H1 (cell line): ENCODE measurements at regions not wholly inside any gene's neighbourhood (a gene's known extent, or its start where the extent isn't known, plus 50 kb on each side); places are given as distances from the start of the nearest gene placed in this dataset.

Source experiments
- CTCF ChIA-PET: fragments of 300-600 bp; sonication (Branson Sonifier 250); formaldehyde crosslinking; loops from one replicate; lab custom pipeline; 2021; ENCODE audit not compliant: partially characterized antibody; lab: Charles Lee
- POLR2A ChIA-PET: fragments of 300-600 bp; sonication (Branson Sonifier 250); formaldehyde crosslinking; loops from one replicate; lab custom pipeline; 2021; ENCODE audit warnings: inconsistent platforms; ENCODE audit not compliant: partially characterized antibody; lab: Charles Lee
- DNase-seq, 2 experiments: peaks; one replicate each; pipeline versions ENCODE4 v3.0.0 to v3.0.0-alpha.2; 2010 to 2022; ENCODE audit warnings: low spot score in 2 of 2, low read depth in 1 of 2, mixed read lengths in 1 of 2
- FAIRE-seq: peaks from 2 replicates; lab custom pipeline; 2011; peaks lifted over from hg19 to GRCh38; lab: Jason Lieb, UNC
- H2AFZ ChIP-seq: 2 replicates; pipeline ENCODE4 v1.8.1; 2012; ENCODE audit warnings: low read length, inconsistent platforms
- H2AK5ac ChIP-seq: 2 replicates; pipeline ENCODE4 v1.6.1; 2013; ENCODE audit warnings: low read depth, low read length
- H2BK120ac ChIP-seq: replicated peaks from 2 replicates; pipeline ENCODE3; 2013; ENCODE audit warnings: low read depth, low read length, inconsistent platforms
- H2BK12ac ChIP-seq: 2 replicates; pipeline ENCODE4 v1.6.1; 2013; ENCODE audit warnings: low read depth, low read length
- H2BK15ac ChIP-seq: 2 replicates; pipeline ENCODE4 v1.6.1; 2013; ENCODE audit warnings: low read length
- H2BK20ac ChIP-seq: 2 replicates; pipeline ENCODE4 v1.6.1; 2013; ENCODE audit warnings: low read length
- H2BK5ac ChIP-seq: 2 replicates; pipeline ENCODE4 v1.6.1; 2013; ENCODE audit warnings: low read depth, low read length
- H3K14ac ChIP-seq: 2 replicates; pipeline ENCODE4 v1.6.1; 2013; ENCODE audit warnings: inconsistent platforms; ENCODE audit not compliant: insufficient read length
- H3K18ac ChIP-seq: 2 replicates; pipeline ENCODE4 v1.6.1; 2013; ENCODE audit warnings: low read length; ENCODE audit errors: extremely low read depth
- H3K23ac ChIP-seq: 2 replicates; pipeline ENCODE4 v1.6.1; 2013; ENCODE audit warnings: inconsistent platforms; ENCODE audit not compliant: insufficient read length
- H3K23me2 ChIP-seq: 2 replicates; pipeline ENCODE4 v1.6.1; 2013; ENCODE audit warnings: low read depth, low read length
- H3K27ac ChIP-seq: 2 replicates; pipeline ENCODE4 v1.6.1; 2011; ENCODE audit warnings: low read depth, low read length, inconsistent platforms
- H3K27me3 ChIP-seq, 4 experiments: replicated peaks in 1 of 4; 1 replicate in 1 of 4; 2 replicates in 3 of 4; pipeline versions ENCODE4 v1.6.1 to v1.8.1; 2011 to 2013; ENCODE audit warnings: low read length in 3 of 4, mild to moderate bottlenecking in 3 of 4, inconsistent platforms in 2 of 4, mixed read lengths in 2 of 4, moderate library complexity in 1 of 4; ENCODE audit not compliant: control insufficient read depth in 3 of 4, insufficient read depth in 3 of 4; ENCODE audit errors: extremely low read depth in 1 of 4
- H3K36me3 ChIP-seq, 4 experiments: 2 replicates each; pipeline versions ENCODE4 v1.6.1 to v1.8.1; 2011 to 2013; ENCODE audit warnings: mild to moderate bottlenecking in 4 of 4, low read length in 3 of 4, moderate library complexity in 2 of 4, control low read depth in 1 of 4, inconsistent platforms in 1 of 4; ENCODE audit not compliant: insufficient read depth in 4 of 4, control insufficient read depth in 2 of 4
- H3K4ac ChIP-seq: replicated peaks from 2 replicates; pipeline ENCODE3; 2013; ENCODE audit warnings: low read length, low read depth, mixed read lengths, inconsistent platforms; ENCODE audit not compliant: insufficient read length
- H3K4me1 ChIP-seq, 4 experiments: replicated peaks in 1 of 4; 1 replicate in 1 of 4; 2 replicates in 3 of 4; pipeline versions ENCODE4 v1.6.1 to v1.8.1; 2011 to 2013; ENCODE audit warnings: low read length in 3 of 4, inconsistent platforms in 2 of 4, mixed read lengths in 1 of 4; ENCODE audit not compliant: insufficient read depth in 4 of 4, control insufficient read depth in 3 of 4
- H3K4me2 ChIP-seq, 2 experiments: 2 replicates each; pipeline versions ENCODE4 v1.6.1 to v1.8.1; 2011 to 2013; ENCODE audit warnings: low read depth in 2 of 2, low read length in 2 of 2, control low read depth in 1 of 2, inconsistent platforms in 1 of 2, mild to moderate bottlenecking in 1 of 2; ENCODE audit not compliant: insufficient read depth in 1 of 2
- H3K4me3 ChIP-seq, 4 experiments: fragments of 200-600, 300-600 bp in 1 of 4; sonication (generic), shearing (Covaris generic), sonication (Bioruptor Twin) in 1 of 4; 2 replicates each; pipeline versions ENCODE4 v1.5.1 to v1.8.1; 2011 to 2016; ENCODE audit warnings: low read length in 4 of 4, low read depth in 3 of 4, control low read depth in 2 of 4, inconsistent platforms in 2 of 4, mild to moderate bottlenecking in 2 of 4, mixed read lengths in 1 of 4, moderate library complexity in 1 of 4; ENCODE audit not compliant: insufficient read depth in 2 of 4; ENCODE audit errors: extremely low read depth in 1 of 4
- H3K56ac ChIP-seq: replicated peaks from 2 replicates; pipeline ENCODE3; 2013; ENCODE audit warnings: low read depth, mild to moderate bottlenecking, mixed read lengths, low read length, inconsistent platforms; ENCODE audit not compliant: insufficient read length
- H3K79me1 ChIP-seq: 2 replicates; pipeline ENCODE4 v1.6.1; 2013; ENCODE audit warnings: low read depth, low read length, control low read depth
- H3K79me2 ChIP-seq, 2 experiments: 2 replicates each; pipeline versions ENCODE4 v1.6.1 to v1.8.1; 2012 to 2013; ENCODE audit warnings: low read length in 2 of 2, mild to moderate bottlenecking in 2 of 2, inconsistent platforms in 1 of 2; ENCODE audit not compliant: insufficient read depth in 2 of 2, control insufficient read depth in 1 of 2
- H3K9ac ChIP-seq, 4 experiments: replicated peaks in 1 of 4; 1 replicate in 1 of 4; 2 replicates in 3 of 4; pipeline versions ENCODE4 v1.6.1 to v1.8.1; 2011 to 2013; ENCODE audit warnings: low read depth in 3 of 4, low read length in 3 of 4, control low read depth in 2 of 4, mild to moderate bottlenecking in 2 of 4, moderate library complexity in 2 of 4, inconsistent platforms in 1 of 4; ENCODE audit errors: extremely low read depth in 1 of 4
- H3K9me3 ChIP-seq, 2 experiments: 2 replicates each; pipeline versions ENCODE4 v1.6.1 to v1.8.1; 2012 to 2013; ENCODE audit warnings: mild to moderate bottlenecking in 2 of 2, moderate library complexity in 2 of 2, control low read depth in 1 of 2, inconsistent platforms in 1 of 2, low read depth in 1 of 2, low read length in 1 of 2, mixed read lengths in 1 of 2; ENCODE audit not compliant: insufficient read depth in 2 of 2
- H4K20me1 ChIP-seq, 2 experiments: replicated peaks in 1 of 2; 2 replicates each; pipeline versions ENCODE3 to v1.8.1; 2011 to 2013; ENCODE audit warnings: inconsistent platforms in 2 of 2, low read length in 2 of 2, mild to moderate bottlenecking in 1 of 2; ENCODE audit not compliant: insufficient read depth in 2 of 2, control insufficient read depth in 1 of 2
- H4K5ac ChIP-seq: 2 replicates; pipeline ENCODE4 v1.6.1; 2013; ENCODE audit warnings: low read length, low read depth, mixed read lengths, inconsistent platforms; ENCODE audit not compliant: insufficient read length
- H4K8ac ChIP-seq: 2 replicates; pipeline ENCODE4 v1.8.0; 2013; ENCODE audit warnings: mild to moderate bottlenecking, moderate library complexity, low read length, inconsistent platforms; ENCODE audit not compliant: insufficient read depth; ENCODE audit errors: extremely low read depth
- H4K91ac ChIP-seq: replicated peaks from 2 replicates; pipeline ENCODE3; 2013; ENCODE audit warnings: low read length, mixed read lengths, inconsistent platforms; ENCODE audit not compliant: insufficient read length
- WGBS, 2 experiments: shearing (Covaris generic) in 1 of 2; methylation state at CpG; one replicate each; pipeline versions ENCODE4 v1.1.6 to v1.1.7; 2013 to 2015; ENCODE audit warnings: low lambda C conversion rate in 2 of 2, mixed read lengths in 2 of 2, inconsistent platforms in 1 of 2, low coverage in 1 of 2, missing lambda C conversion rate in 1 of 2; ENCODE audit not compliant: insufficient replicate concordance in 2 of 2, insufficient coverage in 1 of 2, insufficient read length in 1 of 2; ENCODE audit errors: extremely low coverage in 1 of 2, missing lambda C conversion rate in 1 of 2; 5-methylcytosine and 5-hydroxymethylcytosine counted together
- TF ChIP-seq, protein P1 (sequence below): fragments of 300-600 bp; sonication (generic); IDR thresholded peaks from 2 replicates; pipeline ENCODE4 v1.7.1; 2012; ENCODE audit warnings: low read length, moderate library complexity, mild to moderate bottlenecking, inconsistent platforms; ENCODE audit not compliant: insufficient replicate concordance

DNA sequence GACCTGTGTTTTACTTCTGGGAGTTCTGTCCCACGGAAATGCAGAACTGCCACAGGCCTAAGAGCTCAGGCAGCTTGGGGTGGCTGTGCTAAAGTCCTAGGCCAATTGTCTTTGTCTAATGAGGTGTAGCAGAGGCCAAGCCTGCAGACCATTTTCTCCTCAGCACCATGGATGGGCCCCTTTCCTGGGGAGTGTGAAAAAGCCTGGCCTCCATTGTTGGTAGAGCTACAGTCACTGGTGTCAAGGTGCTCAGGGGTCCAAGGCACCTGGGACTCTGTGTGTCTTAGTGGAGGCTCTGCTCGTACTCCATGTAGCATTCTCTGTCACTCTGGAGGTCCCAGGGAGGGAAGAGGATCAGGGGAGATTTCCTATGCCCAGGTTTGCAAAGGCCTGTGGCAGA, 329.6 kb downstream of the SLITRK5 start:
- no peaks in the 10 kb centered on the region for H3K27me3 ChIP-seq
- no peak overlapping the region for H3K56ac ChIP-seq
- no peak overlapping the region for H2BK20ac ChIP-seq
- DNase-seq, result no peak
- WGBS, 2 experiments, result 85% methylated on average over 2 of the region's 2 CpGs; no CpG with 5 or more reads in 1 of the 2 experiments
- no peak overlapping the region for H2AFZ ChIP-seq
- ChIA-PET CTCF (interaction anchor here (1.2 to 2.5 kb wide), 6 partner anchors 9 to 1056 kb away, joined by 3 to 10 read pairs (median 4); no protein-coding TSS in a partner anchor), POLR2A (no interaction called here)
- no peak overlapping the region for H4K8ac ChIP-seq
- no peak overlapping the region for H2BK15ac ChIP-seq
- peaks cover 7 to 8% of the 10 kb centered on the region in 2 experiments for H3K9me3 ChIP-seq
- H4K5ac ChIP-seq, result no peak overlapping the region
- no peak overlapping the region for H3K18ac ChIP-seq
- no peak overlapping the region for H3K14ac ChIP-seq
- H3K36me3 ChIP-seq, result no peaks in the 10 kb centered on the region
- no peak overlapping the region for H3K23ac ChIP-seq
- no peaks in the 10 kb centered on the region for H3K79me2 ChIP-seq
- FAIRE-seq, result no peak
- no peak overlapping the region for H3K4ac ChIP-seq
- H4K20me1 ChIP-seq, result no peaks in the 10 kb centered on the region
- H2BK12ac ChIP-seq, result no peak overlapping the region
- H2BK5ac ChIP-seq, result no peak overlapping the region
- no peak overlapping the region for H4K91ac ChIP-seq
- H2AK5ac ChIP-seq, result no peak overlapping the region
- H3K4me3 ChIP-seq, result no peak overlapping the region
- no peak overlapping the region for H3K4me2 ChIP-seq
- no peaks in the 10 kb centered on the region for H3K79me1 ChIP-seq
- H3K4me1 ChIP-seq, result no peaks in the 10 kb centered on the region
- H3K23me2 ChIP-seq, result no peaks in the 10 kb centered on the region
- no peak overlapping the region for H3K9ac ChIP-seq
- H3K27ac ChIP-seq, result no peak overlapping the region
- no peak overlapping the region for H2BK120ac ChIP-seq
- TF ChIP-seq, protein P1, sequence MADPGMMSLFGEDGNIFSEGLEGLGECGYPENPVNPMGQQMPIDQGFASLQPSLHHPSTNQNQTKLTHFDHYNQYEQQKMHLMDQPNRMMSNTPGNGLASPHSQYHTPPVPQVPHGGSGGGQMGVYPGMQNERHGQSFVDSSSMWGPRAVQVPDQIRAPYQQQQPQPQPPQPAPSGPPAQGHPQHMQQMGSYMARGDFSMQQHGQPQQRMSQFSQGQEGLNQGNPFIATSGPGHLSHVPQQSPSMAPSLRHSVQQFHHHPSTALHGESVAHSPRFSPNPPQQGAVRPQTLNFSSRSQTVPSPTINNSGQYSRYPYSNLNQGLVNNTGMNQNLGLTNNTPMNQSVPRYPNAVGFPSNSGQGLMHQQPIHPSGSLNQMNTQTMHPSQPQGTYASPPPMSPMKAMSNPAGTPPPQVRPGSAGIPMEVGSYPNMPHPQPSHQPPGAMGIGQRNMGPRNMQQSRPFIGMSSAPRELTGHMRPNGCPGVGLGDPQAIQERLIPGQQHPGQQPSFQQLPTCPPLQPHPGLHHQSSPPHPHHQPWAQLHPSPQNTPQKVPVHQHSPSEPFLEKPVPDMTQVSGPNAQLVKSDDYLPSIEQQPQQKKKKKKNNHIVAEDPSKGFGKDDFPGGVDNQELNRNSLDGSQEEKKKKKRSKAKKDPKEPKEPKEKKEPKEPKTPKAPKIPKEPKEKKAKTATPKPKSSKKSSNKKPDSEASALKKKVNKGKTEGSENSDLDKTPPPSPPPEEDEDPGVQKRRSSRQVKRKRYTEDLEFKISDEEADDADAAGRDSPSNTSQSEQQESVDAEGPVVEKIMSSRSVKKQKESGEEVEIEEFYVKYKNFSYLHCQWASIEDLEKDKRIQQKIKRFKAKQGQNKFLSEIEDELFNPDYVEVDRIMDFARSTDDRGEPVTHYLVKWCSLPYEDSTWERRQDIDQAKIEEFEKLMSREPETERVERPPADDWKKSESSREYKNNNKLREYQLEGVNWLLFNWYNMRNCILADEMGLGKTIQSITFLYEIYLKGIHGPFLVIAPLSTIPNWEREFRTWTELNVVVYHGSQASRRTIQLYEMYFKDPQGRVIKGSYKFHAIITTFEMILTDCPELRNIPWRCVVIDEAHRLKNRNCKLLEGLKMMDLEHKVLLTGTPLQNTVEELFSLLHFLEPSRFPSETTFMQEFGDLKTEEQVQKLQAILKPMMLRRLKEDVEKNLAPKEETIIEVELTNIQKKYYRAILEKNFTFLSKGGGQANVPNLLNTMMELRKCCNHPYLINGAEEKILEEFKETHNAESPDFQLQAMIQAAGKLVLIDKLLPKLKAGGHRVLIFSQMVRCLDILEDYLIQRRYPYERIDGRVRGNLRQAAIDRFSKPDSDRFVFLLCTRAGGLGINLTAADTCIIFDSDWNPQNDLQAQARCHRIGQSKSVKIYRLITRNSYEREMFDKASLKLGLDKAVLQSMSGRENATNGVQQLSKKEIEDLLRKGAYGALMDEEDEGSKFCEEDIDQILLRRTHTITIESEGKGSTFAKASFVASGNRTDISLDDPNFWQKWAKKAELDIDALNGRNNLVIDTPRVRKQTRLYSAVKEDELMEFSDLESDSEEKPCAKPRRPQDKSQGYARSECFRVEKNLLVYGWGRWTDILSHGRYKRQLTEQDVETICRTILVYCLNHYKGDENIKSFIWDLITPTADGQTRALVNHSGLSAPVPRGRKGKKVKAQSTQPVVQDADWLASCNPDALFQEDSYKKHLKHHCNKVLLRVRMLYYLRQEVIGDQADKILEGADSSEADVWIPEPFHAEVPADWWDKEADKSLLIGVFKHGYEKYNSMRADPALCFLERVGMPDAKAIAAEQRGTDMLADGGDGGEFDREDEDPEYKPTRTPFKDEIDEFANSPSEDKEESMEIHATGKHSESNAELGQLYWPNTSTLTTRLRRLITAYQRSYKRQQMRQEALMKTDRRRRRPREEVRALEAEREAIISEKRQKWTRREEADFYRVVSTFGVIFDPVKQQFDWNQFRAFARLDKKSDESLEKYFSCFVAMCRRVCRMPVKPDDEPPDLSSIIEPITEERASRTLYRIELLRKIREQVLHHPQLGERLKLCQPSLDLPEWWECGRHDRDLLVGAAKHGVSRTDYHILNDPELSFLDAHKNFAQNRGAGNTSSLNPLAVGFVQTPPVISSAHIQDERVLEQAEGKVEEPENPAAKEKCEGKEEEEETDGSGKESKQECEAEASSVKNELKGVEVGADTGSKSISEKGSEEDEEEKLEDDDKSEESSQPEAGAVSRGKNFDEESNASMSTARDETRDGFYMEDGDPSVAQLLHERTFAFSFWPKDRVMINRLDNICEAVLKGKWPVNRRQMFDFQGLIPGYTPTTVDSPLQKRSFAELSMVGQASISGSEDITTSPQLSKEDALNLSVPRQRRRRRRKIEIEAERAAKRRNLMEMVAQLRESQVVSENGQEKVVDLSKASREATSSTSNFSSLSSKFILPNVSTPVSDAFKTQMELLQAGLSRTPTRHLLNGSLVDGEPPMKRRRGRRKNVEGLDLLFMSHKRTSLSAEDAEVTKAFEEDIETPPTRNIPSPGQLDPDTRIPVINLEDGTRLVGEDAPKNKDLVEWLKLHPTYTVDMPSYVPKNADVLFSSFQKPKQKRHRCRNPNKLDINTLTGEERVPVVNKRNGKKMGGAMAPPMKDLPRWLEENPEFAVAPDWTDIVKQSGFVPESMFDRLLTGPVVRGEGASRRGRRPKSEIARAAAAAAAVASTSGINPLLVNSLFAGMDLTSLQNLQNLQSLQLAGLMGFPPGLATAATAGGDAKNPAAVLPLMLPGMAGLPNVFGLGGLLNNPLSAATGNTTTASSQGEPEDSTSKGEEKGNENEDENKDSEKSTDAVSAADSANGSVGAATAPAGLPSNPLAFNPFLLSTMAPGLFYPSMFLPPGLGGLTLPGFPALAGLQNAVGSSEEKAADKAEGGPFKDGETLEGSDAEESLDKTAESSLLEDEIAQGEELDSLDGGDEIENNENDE, result no peak
